Activated T-helper 17 cell treated with anti-CD3 and anti-CD28 coated beads, Interleukin-2, amount 50 U/mL, for 72 hours (primary cell): ENCODE measurements at regions not wholly inside any gene's neighbourhood (a gene's known extent, or its start where the extent isn't known, plus 50 kb on each side); places are given as distances from the start of the nearest gene placed in this dataset.

Experiments
- ATAC-seq: fragments of 150-1000 bp; cut with Tn5 transposase; replicated peaks from 2 replicates; pipeline ENCODE4 v1.10.0; 2021; ENCODE audit warnings: mild to moderate bottlenecking, moderate library complexity
- H3K27ac Mint-ChIP-seq: one replicate; pipeline ENCODE4 v1.8.0; 2022; ENCODE audit warnings: mixed read lengths
- H3K27me3 Mint-ChIP-seq: one replicate; pipeline ENCODE4 v1.8.0; 2022; ENCODE audit warnings: mixed read lengths
- H3K36me3 Mint-ChIP-seq: one replicate; pipeline ENCODE4 v1.8.0; 2022; ENCODE audit warnings: low read depth, mild to moderate bottlenecking, mixed read lengths
- H3K4me1 Mint-ChIP-seq: one replicate; pipeline ENCODE4 v1.8.0; 2022; ENCODE audit warnings: mixed read lengths
- H3K4me3 Mint-ChIP-seq: one replicate; pipeline ENCODE4 v1.8.0; 2022; ENCODE audit warnings: mild to moderate bottlenecking, mixed read lengths
- H3K9me3 Mint-ChIP-seq: one replicate; pipeline ENCODE4 v1.8.0; 2022; ENCODE audit warnings: mixed read lengths

DNA sequence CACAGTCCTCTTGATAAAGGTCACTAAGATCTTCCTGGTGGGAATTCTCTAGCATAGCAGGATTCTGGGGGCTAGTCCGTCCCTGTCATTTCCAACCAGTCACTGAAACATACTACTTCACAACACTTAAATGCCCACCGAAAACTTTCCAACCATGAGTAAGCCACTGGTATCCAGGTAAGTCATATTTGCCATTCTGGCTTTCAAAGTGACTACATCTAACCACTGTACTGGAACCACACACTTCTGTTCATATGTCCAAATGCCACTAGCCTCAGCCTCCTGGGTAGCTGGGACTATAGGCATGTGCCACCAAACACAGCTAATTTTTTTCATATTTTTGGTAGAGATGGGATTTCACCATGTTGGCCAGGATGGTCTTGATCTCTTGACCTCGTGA, 64.3 kb upstream of the VANGL1 start:
- no peaks in the 10 kb centered on the region for H3K4me1 Mint-ChIP-seq
- no peak overlapping the region for H3K4me3 Mint-ChIP-seq
- ATAC-seq: peak; percentile 44
- H3K27me3 Mint-ChIP-seq: peaks cover 10% of the 10 kb centered on the region
- H3K27ac Mint-ChIP-seq: no peak overlapping the region
- no peaks in the 10 kb centered on the region for H3K36me3 Mint-ChIP-seq
- H3K9me3 Mint-ChIP-seq: peaks cover 5% of the 10 kb centered on the region

- no peak overlapping the region for H3K4me3 Mint-ChIP-seq
- no peak for ATAC-seq
Observed at GRCh38 chr1:115575661-115576060, 66.1 kb upstream of the VANGL1 start.

GRCh38 chr1:115572710-115573109, 69.1 kb upstream of the VANGL1 start:
- Mint-ChIP-seq H3K4me3 (no peak overlapping the region), H3K9me3 (peaks cover 10% of the 10 kb centered on the region), H3K36me3 (no peaks in the 10 kb centered on the region), H3K4me1 (no peaks in the 10 kb centered on the region), H3K27me3 (peaks cover 13% of the 10 kb centered on the region), H3K27ac (no peak overlapping the region)
- no peak for ATAC-seq

More at GRCh38 chr1:115575661-115576060, 66.1 kb upstream of the VANGL1 start:
- no peaks in the 10 kb centered on the region for H3K4me1 Mint-ChIP-seq
- peaks cover 6% of the 10 kb centered on the region for H3K9me3 Mint-ChIP-seq
- H3K27me3 Mint-ChIP-seq: peaks cover 7% of the 10 kb centered on the region
- no peaks in the 10 kb centered on the region for H3K36me3 Mint-ChIP-seq
- H3K27ac Mint-ChIP-seq: no peak overlapping the region

- Mint-ChIP-seq H3K36me3 (no peaks in the 10 kb centered on the region), H3K4me3 (no peak overlapping the region), H3K27ac (no peak overlapping the region), H3K9me3 (peaks cover 13% of the 10 kb centered on the region), H3K4me1 (no peaks in the 10 kb centered on the region), H3K27me3 (peaks cover 30% of the 10 kb centered on the region)
- no peak for ATAC-seq
Observed at GRCh38 chr1:115567431-115567830, 74.3 kb upstream of the VANGL1 start.

DNA sequence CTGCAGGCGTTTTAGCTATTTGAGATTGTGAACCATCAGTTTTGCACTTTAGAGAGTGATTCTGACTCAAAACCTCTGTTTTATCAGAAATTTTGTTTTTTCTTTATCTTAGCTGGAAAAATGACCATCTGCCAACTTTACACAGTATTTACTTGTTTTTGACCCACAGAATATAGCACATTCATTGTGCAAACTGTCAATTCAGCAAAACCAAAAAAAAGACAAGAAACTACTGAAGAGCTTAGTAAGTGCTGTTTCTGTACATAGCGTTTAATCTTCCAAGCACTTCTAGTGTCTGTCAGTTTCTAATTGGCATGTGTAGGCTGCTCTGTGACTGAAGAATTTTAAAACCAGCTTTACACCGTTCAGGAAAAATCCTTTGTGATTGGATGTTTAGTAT, 76.0 kb upstream of the VANGL1 start:
- H3K4me1 Mint-ChIP-seq: no peaks in the 10 kb centered on the region
- no peak overlapping the region for H3K4me3 Mint-ChIP-seq
- no peak for ATAC-seq
- H3K36me3 Mint-ChIP-seq: no peaks in the 10 kb centered on the region
- peaks cover 16% of the 10 kb centered on the region for H3K9me3 Mint-ChIP-seq
- H3K27ac Mint-ChIP-seq: no peak overlapping the region
- H3K27me3 Mint-ChIP-seq: peaks cover 42% of the 10 kb centered on the region

GRCh38 chr1:115565353-115565752, 76.4 kb upstream of the VANGL1 start:
- H3K36me3 Mint-ChIP-seq: no peaks in the 10 kb centered on the region
- no peak overlapping the region for H3K27ac Mint-ChIP-seq

DNA sequence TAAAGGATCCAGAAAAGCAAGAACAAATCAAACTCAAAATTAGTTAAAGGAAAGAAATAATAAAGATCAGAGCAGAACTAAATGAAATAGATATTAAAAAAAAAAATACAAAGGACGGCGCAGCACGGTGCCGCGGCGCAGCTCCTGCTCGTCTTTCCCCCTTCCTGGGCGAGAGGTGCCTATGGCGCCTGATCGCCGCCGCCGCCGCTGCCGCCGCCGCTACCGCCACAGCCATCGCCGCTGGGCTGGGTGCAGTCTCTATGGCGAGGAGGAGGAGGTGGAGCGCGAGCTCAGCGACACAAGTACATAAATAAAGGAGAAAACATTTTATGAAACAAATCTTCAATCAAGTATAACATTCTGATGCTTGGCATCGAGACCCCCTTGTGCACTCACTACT, 77.6 kb upstream of the VANGL1 start:
- H3K27me3 Mint-ChIP-seq: peaks cover 52% of the 10 kb centered on the region
- no peaks in the 10 kb centered on the region for H3K4me1 Mint-ChIP-seq
- no peak overlapping the region for H3K4me3 Mint-ChIP-seq
- no peak overlapping the region for H3K27ac Mint-ChIP-seq
- ATAC-seq: no peak
- peaks cover 16% of the 10 kb centered on the region for H3K9me3 Mint-ChIP-seq
- H3K36me3 Mint-ChIP-seq: no peaks in the 10 kb centered on the region

More at GRCh38 chr1:115565353-115565752, 76.4 kb upstream of the VANGL1 start:
- no peak for ATAC-seq
- H3K27me3 Mint-ChIP-seq: peaks cover 45% of the 10 kb centered on the region
- H3K4me1 Mint-ChIP-seq: no peaks in the 10 kb centered on the region
- H3K9me3 Mint-ChIP-seq: peaks cover 16% of the 10 kb centered on the region
- no peak overlapping the region for H3K4me3 Mint-ChIP-seq

- H3K27me3 Mint-ChIP-seq: peaks cover 48% of the 10 kb centered on the region
- H3K9me3 Mint-ChIP-seq: peaks cover 10% of the 10 kb centered on the region
- H3K4me1 Mint-ChIP-seq: no peaks in the 10 kb centered on the region
- H3K27ac Mint-ChIP-seq: no peak overlapping the region
- no peak overlapping the region for H3K4me3 Mint-ChIP-seq
- ATAC-seq: no peak
- H3K36me3 Mint-ChIP-seq: no peaks in the 10 kb centered on the region
Observed at GRCh38 chr1:115560027-115560426, 81.7 kb upstream of the VANGL1 start.

DNA sequence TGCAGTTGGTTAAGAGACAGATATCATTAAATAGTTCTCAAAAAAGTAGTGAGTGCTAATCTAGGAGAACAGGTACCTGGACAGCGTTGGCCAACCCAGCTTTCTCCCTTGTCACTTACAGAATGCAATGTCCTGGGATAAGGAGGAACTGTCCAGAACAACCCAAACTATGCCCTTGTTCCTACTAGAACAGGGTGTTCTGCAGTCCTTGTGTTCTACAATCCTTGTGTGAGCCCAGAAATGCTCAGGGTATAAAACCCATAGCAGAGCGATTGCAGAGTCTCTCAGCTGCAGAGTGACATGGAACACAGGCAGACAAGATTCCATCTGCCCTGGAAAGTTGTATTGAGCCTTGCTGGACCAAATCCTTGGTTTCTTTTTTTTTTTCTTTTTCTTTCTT, 83.5 kb upstream of the VANGL1 start:
- no peak for ATAC-seq

GRCh38 chr1:115557715-115558114, 84.1 kb upstream of the VANGL1 start:
- Mint-ChIP-seq H3K4me3 (no peak overlapping the region), H3K27me3 (peaks cover 33% of the 10 kb centered on the region), H3K36me3 (no peaks in the 10 kb centered on the region), H3K9me3 (peaks cover 5% of the 10 kb centered on the region), H3K4me1 (no peaks in the 10 kb centered on the region), H3K27ac (no peak overlapping the region)
- no peak for ATAC-seq

More for the DNA sequence above, 83.5 kb upstream of the VANGL1 start:
- H3K27ac Mint-ChIP-seq: no peak overlapping the region
- H3K27me3 Mint-ChIP-seq: peaks cover 37% of the 10 kb centered on the region
- H3K9me3 Mint-ChIP-seq: peaks cover 7% of the 10 kb centered on the region
- H3K4me1 Mint-ChIP-seq: no peaks in the 10 kb centered on the region
- no peak overlapping the region for H3K4me3 Mint-ChIP-seq
- H3K36me3 Mint-ChIP-seq: no peaks in the 10 kb centered on the region

GRCh38 chr1:115556236-115556635, 85.5 kb upstream of the VANGL1 start:
- Mint-ChIP-seq H3K4me1 (no peaks in the 10 kb centered on the region), H3K4me3 (no peak overlapping the region), H3K9me3 (no peaks in the 10 kb centered on the region), H3K36me3 (no peaks in the 10 kb centered on the region), H3K27me3 (peaks cover 33% of the 10 kb centered on the region), H3K27ac (no peak overlapping the region)
- ATAC-seq: no peak

- no peaks in the 10 kb centered on the region for H3K9me3 Mint-ChIP-seq
- H3K27ac Mint-ChIP-seq: no peak overlapping the region
- no peak for ATAC-seq
- H3K27me3 Mint-ChIP-seq: peaks cover 31% of the 10 kb centered on the region
- no peak overlapping the region for H3K4me3 Mint-ChIP-seq
- no peaks in the 10 kb centered on the region for H3K4me1 Mint-ChIP-seq
- no peaks in the 10 kb centered on the region for H3K36me3 Mint-ChIP-seq
Observed at GRCh38 chr1:115555446-115555845, 86.3 kb upstream of the VANGL1 start.

DNA sequence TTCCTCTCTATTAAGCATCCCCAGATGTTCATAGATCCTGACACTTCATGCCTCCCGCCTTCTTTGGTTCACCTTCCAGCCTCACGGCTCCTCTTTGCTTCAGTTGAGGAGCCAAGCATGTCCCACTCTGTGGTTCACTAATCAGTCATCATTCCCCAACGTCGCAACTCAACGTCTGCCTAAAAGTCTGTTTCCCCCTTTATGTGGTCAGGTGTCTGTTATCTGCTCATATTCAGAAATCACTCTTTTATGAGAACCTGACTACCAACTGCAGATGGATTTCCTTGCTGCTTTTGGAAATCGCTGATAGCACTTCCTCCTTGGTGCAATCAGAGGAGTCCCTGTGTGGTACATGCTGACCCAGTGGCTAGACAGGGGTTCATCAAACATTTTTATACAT, 94.1 kb upstream of the VANGL1 start:
- ATAC-seq: no peak
- H3K27ac Mint-ChIP-seq: no peak overlapping the region
- H3K9me3 Mint-ChIP-seq: no peaks in the 10 kb centered on the region
- peaks cover 26% of the 10 kb centered on the region for H3K27me3 Mint-ChIP-seq
- H3K4me3 Mint-ChIP-seq: no peak overlapping the region
- no peaks in the 10 kb centered on the region for H3K36me3 Mint-ChIP-seq
- no peaks in the 10 kb centered on the region for H3K4me1 Mint-ChIP-seq

DNA sequence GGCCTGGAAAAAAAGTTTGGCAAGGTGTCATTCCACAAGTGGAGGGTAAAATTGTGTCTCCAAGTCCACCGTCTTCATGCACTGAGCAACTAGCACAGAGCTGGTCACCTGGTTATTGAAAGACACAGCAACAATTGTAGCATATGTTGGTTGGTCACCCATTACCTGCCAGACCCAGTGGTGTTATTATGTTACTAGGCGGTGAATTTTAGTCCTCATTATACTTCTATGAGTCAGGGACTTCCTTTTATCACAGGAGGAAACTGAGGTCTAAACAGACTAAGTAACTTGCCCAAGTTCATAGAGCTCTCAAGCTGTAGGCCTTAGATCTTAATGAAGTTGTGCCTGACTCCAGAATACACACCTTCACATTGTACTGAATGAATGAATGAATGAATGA, 94.9 kb upstream of the VANGL1 start:
- no peaks in the 10 kb centered on the region for H3K36me3 Mint-ChIP-seq
- H3K27ac Mint-ChIP-seq: no peak overlapping the region
- H3K27me3 Mint-ChIP-seq: peaks cover 21% of the 10 kb centered on the region
- H3K4me3 Mint-ChIP-seq: no peak overlapping the region
- no peak for ATAC-seq
- no peaks in the 10 kb centered on the region for H3K4me1 Mint-ChIP-seq
- no peaks in the 10 kb centered on the region for H3K9me3 Mint-ChIP-seq

- Mint-ChIP-seq H3K36me3 (no peaks in the 10 kb centered on the region), H3K27ac (no peak overlapping the region), H3K4me1 (no peaks in the 10 kb centered on the region), H3K9me3 (no peaks in the 10 kb centered on the region), H3K27me3 (peaks cover 17% of the 10 kb centered on the region), H3K4me3 (no peak overlapping the region)
- ATAC-seq: peak; percentile 81
Observed at GRCh38 chr1:115545791-115546733, 95.7 kb upstream of the VANGL1 start.
